Gastroesophageal sphincter (tissue), 3 donors: ENCODE measurements at regions not wholly inside any gene's neighbourhood (a gene's known extent, or its start where the extent isn't known, plus 50 kb on each side); places are given as distances from the start of the nearest gene placed in this dataset.

Source experiments
- CTCF ChIP-seq, 4 experiments: fragments of 200-600 bp in 2 of 4; fragments of 450-650 bp in 2 of 4; sonication (generic) in 1 of 4; IDR thresholded peaks; one replicate each; pipeline ENCODE4 v1.5.1; 2017 to 2019; ENCODE audit warnings: antibody characterized with exemption in 4 of 4, mild to moderate bottlenecking in 2 of 4, moderate library complexity in 2 of 4
- POLR2AphosphoS5 ChIP-seq: sonication (generic); formaldehyde crosslinking; IDR thresholded peaks from one replicate; pipeline ENCODE4 v1.6.1; 2017; ENCODE audit warnings: antibody characterized with exemption

DNA sequence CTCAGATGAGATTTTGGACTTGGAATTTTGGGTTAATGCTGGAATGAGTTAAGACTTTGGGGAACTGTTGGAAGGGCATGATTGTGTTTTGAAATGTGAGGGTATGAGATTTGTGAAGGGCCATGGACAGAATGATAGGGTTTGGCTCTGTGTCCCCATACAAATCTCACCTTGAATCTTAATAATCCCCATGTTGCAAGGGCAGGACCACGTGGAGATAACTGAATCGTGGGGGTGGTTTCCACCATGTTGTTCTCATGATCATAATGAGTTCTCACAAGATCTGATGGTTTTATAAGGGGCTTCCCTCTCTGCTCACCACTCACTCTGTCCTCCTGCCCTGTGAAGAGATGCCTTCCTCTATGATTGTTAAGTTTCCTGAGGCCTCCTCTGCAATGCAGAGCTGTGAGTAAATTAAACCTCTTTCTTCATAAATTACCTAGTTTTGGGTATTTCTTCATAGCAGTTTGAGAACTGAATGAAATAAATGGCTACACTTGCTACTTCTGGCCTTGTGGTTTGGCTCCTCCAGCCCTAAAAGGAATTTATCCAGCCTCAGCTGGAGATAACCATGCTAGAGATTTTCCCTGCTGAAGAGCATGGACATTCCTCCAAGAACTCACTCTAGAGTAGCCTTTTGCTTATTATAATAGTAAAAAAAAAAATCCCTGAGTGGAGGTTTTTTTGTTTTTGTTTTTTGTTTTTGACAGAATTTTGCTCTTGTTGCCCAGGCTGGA, 144.3 kb upstream of the TFPI start:
- TF ChIP-seq CTCF (IDR thresholded peaks at IDR 0.05) (no peak), POLR2AphosphoS5 (no peak)
